A549 (cell line): ENCODE measurements at regions not wholly inside any gene's neighbourhood (a gene's known extent, or its start where the extent isn't known, plus 50 kb on each side); places are given as distances from the start of the nearest gene placed in this dataset.

Experiments
- CBX8 ChIP-seq: fragments of 200-600 bp; sonication (generic); IDR thresholded peaks from 2 replicates; pipeline ENCODE4 v1.6.1; 2016
- EP300 ChIP-seq, 2 experiments: fragments of >200 bp; sonication (Bioruptor Twin); formaldehyde crosslinking; IDR thresholded peaks; 2 replicates in 1 of 2; 3 replicates in 1 of 2; pipeline ENCODE4 v1.6.1; 2016 to 2017
- FOSB ChIP-seq: fragments of 250-450 bp; sonication (Bioruptor Pico); IDR thresholded peaks from 2 replicates; pipeline ENCODE4 v1.5.0; 2020; ENCODE audit warnings: mild to moderate bottlenecking, moderate library complexity
- HMGXB4 ChIP-seq: fragments of 250-450 bp; sonication (Bioruptor Pico); IDR thresholded peaks from 2 replicates; pipeline ENCODE4 v1.5.0; 2021; ENCODE audit warnings: mild to moderate bottlenecking, moderate library complexity, borderline replicate concordance
- POLR2A ChIP-seq: IDR thresholded peaks from 2 replicates; pipeline ENCODE4 v1.6.1; 2012; ENCODE audit warnings: mild to moderate bottlenecking, low read length
- SREBF2 ChIP-seq: fragments of 450-650 bp; IDR thresholded peaks from 2 replicates; pipeline ENCODE4 v1.6.1; 2014; ENCODE audit warnings: mild to moderate bottlenecking, moderate library complexity
- ZC3H11A ChIP-seq: fragments of 450-650 bp; IDR thresholded peaks from 2 replicates; pipeline ENCODE4 v1.6.1; 2014; ENCODE audit warnings: antibody characterized with exemption, mild to moderate bottlenecking
- TF ChIP-seq, protein P1 (sequence below): fragments of >200 bp; sonication (Bioruptor Twin); formaldehyde crosslinking; IDR thresholded peaks from 3 replicates; pipeline ENCODE4 v1.5.1; 2016

DNA sequence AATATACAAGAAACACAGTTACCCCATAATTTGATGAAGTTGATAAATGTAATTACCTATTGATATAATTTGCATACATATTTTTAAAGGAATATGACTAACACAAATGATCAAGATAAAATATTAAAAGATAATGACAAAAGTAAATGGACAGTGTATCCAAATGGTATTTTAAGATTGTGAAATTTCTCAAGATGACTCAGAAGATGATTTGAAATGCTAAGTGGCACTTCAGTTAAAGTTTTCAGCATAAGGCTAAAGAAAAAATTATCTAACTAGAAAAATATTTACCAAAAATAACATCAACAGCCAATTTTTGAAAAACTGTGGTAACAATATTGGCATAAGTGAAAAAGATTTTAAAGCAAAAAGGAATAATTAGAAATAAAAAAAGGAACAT, 248.4 kb upstream of the NDST4 start:
- TF ChIP-seq FOSB (CRISPR knock-in tag) (no peak), ZC3H11A (no peak), POLR2A (no peak), CBX8 (no peak), SREBF2 (no peak), EP300 (IDR thresholded peaks at IDR 0.05) (no peak), HMGXB4 (no peak)
- TF ChIP-seq, protein P1, sequence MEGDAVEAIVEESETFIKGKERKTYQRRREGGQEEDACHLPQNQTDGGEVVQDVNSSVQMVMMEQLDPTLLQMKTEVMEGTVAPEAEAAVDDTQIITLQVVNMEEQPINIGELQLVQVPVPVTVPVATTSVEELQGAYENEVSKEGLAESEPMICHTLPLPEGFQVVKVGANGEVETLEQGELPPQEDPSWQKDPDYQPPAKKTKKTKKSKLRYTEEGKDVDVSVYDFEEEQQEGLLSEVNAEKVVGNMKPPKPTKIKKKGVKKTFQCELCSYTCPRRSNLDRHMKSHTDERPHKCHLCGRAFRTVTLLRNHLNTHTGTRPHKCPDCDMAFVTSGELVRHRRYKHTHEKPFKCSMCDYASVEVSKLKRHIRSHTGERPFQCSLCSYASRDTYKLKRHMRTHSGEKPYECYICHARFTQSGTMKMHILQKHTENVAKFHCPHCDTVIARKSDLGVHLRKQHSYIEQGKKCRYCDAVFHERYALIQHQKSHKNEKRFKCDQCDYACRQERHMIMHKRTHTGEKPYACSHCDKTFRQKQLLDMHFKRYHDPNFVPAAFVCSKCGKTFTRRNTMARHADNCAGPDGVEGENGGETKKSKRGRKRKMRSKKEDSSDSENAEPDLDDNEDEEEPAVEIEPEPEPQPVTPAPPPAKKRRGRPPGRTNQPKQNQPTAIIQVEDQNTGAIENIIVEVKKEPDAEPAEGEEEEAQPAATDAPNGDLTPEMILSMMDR, result no peak
